GM10248 (cell line): ENCODE measurements at regions not wholly inside any gene's neighbourhood (a gene's known extent, or its start where the extent isn't known, plus 50 kb on each side); places are given as distances from the start of the nearest gene placed in this dataset.
"Not testable (repeated sequence)": the region's sequence is repeated elsewhere in the genome, so short reads cannot be mapped to it uniquely, and the experiment has no call there.

Source experiments
- CTCF ChIA-PET: fragments of 300-600 bp; sonication (Branson Sonifier 250); formaldehyde crosslinking; extraction: SDS; loops from one replicate; lab custom pipeline; 2021; ENCODE audit warnings: antibody characterized with exemption; lab: Yijun Ruan, JAX
- POLR2A ChIA-PET: fragments of 350-650 bp; sonication (Branson Sonifier 250); formaldehyde crosslinking; extraction: SDS; loops from one replicate; lab custom pipeline; 2020; ENCODE audit warnings: antibody characterized with exemption; lab: Yijun Ruan, JAX
- DNase-seq: peaks from one replicate; pipeline ENCODE4 v3.0.0; 2012; ENCODE audit errors: extremely low spot score
- TF ChIP-seq, protein P1 (sequence below): IDR thresholded peaks from 2 replicates; pipeline ENCODE4 v1.5.1; 2012; ENCODE audit warnings: mild to moderate bottlenecking, low read depth; ENCODE audit errors: extremely low read depth, missing control alignments, control extremely low read depth

GRCh38 chrX:46247456-46247855 lies 297.8 kb downstream of the ZNF674 start:
- TF ChIP-seq, protein P1, sequence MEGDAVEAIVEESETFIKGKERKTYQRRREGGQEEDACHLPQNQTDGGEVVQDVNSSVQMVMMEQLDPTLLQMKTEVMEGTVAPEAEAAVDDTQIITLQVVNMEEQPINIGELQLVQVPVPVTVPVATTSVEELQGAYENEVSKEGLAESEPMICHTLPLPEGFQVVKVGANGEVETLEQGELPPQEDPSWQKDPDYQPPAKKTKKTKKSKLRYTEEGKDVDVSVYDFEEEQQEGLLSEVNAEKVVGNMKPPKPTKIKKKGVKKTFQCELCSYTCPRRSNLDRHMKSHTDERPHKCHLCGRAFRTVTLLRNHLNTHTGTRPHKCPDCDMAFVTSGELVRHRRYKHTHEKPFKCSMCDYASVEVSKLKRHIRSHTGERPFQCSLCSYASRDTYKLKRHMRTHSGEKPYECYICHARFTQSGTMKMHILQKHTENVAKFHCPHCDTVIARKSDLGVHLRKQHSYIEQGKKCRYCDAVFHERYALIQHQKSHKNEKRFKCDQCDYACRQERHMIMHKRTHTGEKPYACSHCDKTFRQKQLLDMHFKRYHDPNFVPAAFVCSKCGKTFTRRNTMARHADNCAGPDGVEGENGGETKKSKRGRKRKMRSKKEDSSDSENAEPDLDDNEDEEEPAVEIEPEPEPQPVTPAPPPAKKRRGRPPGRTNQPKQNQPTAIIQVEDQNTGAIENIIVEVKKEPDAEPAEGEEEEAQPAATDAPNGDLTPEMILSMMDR, result no peak
- POLR2A ChIA-PET, result no interaction called here
- CTCF ChIA-PET, result no interaction called here

GRCh38 chrX:46244451-46244850 lies 300.8 kb downstream of the ZNF674 start:
- TF ChIP-seq, protein P1, result no peak
- ChIA-PET POLR2A (no interaction called here), CTCF (interaction anchor here (1.2 kb wide), 1 partner anchor 18 kb away, joined by 3 read pairs; no protein-coding TSS in a partner anchor)
- DNase-seq, result no peak

More at GRCh38 chrX:46247456-46247855, 297.8 kb downstream of the ZNF674 start:
- DNase-seq, result no peak

GRCh38 chrX:46236411-46236810 lies 308.8 kb downstream of the ZNF674 start:
- no peak for DNase-seq
- TF ChIP-seq, protein P1, result no peak
- CTCF ChIA-PET, result no interaction called here
- POLR2A ChIA-PET, result no interaction called here

- TF ChIP-seq, protein P1, result no peak
- ChIA-PET POLR2A (no interaction called here), CTCF (no interaction called here)
- DNase-seq, result no peak
These were observed 309.4 kb downstream of the ZNF674 start for GRCh38 chrX:46235778-46236177.

- ChIA-PET CTCF (no interaction called here), POLR2A (no interaction called here)
- no peak for DNase-seq
- TF ChIP-seq, protein P1, result no peak
These were observed 310.4 kb downstream of the ZNF674 start for GRCh38 chrX:46234775-46235174.

DNA sequence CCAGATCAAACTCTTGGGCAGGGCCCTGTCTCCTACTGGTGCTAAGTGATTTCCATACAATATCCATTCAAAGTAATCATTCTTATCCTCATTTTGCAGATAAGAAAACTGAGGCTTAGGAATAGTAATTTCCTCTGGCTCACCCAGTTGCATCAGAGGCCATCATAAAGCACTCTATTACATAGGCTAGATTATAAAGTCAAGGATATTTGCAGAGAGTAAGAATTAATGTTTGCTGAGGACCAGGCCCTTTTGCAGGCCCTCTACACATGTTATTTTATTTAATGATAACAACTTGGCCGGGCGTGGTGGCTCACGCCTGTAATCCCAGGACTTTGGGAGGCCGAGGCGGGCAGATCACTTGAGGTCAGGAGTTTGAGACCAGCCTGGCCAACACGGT lies 316.8 kb downstream of the ZNF674 start:
- ChIA-PET CTCF (no interaction called here), POLR2A (no interaction called here)
- DNase-seq, result no peak
- TF ChIP-seq, protein P1, result no peak

DNA sequence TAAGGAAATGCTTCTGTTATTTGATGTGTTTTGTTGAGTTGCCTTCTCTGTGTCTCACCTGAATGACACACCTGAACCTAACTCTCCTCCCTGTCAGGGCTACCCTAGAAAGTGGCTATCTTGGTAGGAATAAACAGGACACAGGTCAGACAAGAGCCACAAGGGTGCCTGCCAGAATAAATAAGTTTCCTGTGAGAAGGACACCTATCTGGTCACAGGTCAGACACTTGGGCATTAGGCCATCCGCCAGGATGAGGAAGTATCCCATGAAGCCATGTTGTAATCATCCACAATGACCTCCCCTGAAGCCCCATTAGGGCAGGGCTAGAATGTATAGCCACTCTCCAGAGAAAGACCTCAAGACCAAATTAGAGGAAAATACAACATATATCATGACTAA lies 318.8 kb downstream of the ZNF674 start:
- TF ChIP-seq, protein P1, result no peak
- DNase-seq, result no peak
- ChIA-PET CTCF (no interaction called here), POLR2A (no interaction called here)

DNA sequence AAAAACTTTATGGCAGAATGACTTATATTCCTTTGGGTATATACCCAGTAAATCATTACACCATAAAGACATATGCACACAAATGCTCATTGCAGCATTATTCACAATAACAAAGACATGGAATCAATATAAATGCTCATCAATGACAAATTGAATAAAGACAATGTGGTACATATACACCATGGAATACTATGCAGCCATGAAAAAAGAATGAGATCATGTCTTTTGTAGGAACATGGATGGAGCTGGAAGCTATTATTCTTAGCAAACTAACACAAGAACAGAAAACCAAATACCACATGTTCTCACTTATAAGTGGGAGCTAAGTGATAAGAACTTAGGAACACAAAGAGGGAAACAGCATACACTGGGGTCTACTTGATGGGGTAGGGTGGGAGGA lies 321.7 kb downstream of the ZNF674 start:
- CTCF ChIA-PET, DNase-seq, POLR2A ChIA-PET: not testable (repeated sequence)
